Left lung (tissue), 4 donors: ENCODE measurements at regions not wholly inside any gene's neighbourhood (a gene's known extent, or its start where the extent isn't known, plus 50 kb on each side); places are given as distances from the start of the nearest gene placed in this dataset.
A peak's percentile ranks its signal among the peaks of the same experiment; 100 is the strongest.

Source experiments
- ATAC-seq: fragments of 200-7000 bp; cut with Tn5 transposase; one replicate; pipeline ENCODE4 v1.9.1; 2020; ENCODE audit warnings: moderate library complexity
- DNase-seq, 4 donors: peaks; one replicate each; pipeline ENCODE4 v3.0.0-alpha.2; 2013 to 2020
- H3K27ac ChIP-seq, 2 donors: fragments of 200-600 bp; sonication (generic) in 1 of 2; one replicate each; pipeline versions ENCODE4 v1.5.0 to v1.8.0; 2020 to 2021
- H3K27me3 ChIP-seq, 2 donors: fragments of 200-600 bp; sonication (generic) in 1 of 2; one replicate each; pipeline versions ENCODE4 v1.5.0 to v1.8.0; 2020 to 2021
- H3K36me3 ChIP-seq, 2 donors: fragments of 200-600 bp; sonication (generic) in 1 of 2; one replicate each; pipeline versions ENCODE4 v1.5.0 to v1.8.0; 2020 to 2021
- H3K4me1 ChIP-seq, 2 donors: fragments of 200-600 bp; one replicate each; pipeline ENCODE4 v1.8.0; 2021
- H3K4me3 ChIP-seq, 2 donors: fragments of 200-600 bp; sonication (generic) in 1 of 2; one replicate each; pipeline versions ENCODE4 v1.5.0 to v1.8.0; 2020 to 2021; ENCODE audit warnings: mild to moderate bottlenecking in 1 of 2
- H3K9me3 ChIP-seq, 2 donors: fragments of 200-600 bp; sonication (generic) in 1 of 2; one replicate each; pipeline versions ENCODE4 v1.5.0 to v1.8.0; 2020 to 2021
- CTCF ChIP-seq, 2 donors: fragments of 200-600 bp; sonication (generic) in 1 of 2; IDR thresholded peaks; one replicate each; pipeline versions ENCODE4 v1.5.0 to v1.8.0; 2021; ENCODE audit warnings: antibody characterized with exemption in 2 of 2
- intact Hi-C, 2 donors: fragments of 100-400 bp; cut with DNase I; formaldehyde crosslinking; loops; one replicate each; pipeline versions ENCODE4 v1.11.2 to v1.14.2; 2022
- donor health status: DM: no; HTN: yes; CAD: no.
- donor health status: DM: no; HTN: no; CAD: no.

GRCh38 chr4:41399231-41399630 is 138.7 kb upstream of the LIMCH1 start:
- no peak overlapping the region for H3K4me3 ChIP-seq
- peaks cover 0 to 3% of the 10 kb centered on the region in 2 donors for H3K4me1 ChIP-seq
- DNase-seq (no peak), ATAC-seq (no peak)
- no peaks in the 10 kb centered on the region for H3K9me3 ChIP-seq
- no peaks in the 10 kb centered on the region for H3K36me3 ChIP-seq
- intact Hi-C loops, result no loop called here
- no peak for TF ChIP-seq CTCF (IDR thresholded peaks at IDR 0.05)
- H3K27me3 ChIP-seq, result no peaks in the 10 kb centered on the region
- H3K27ac ChIP-seq, result no peak overlapping the region

- intact Hi-C loops, result no loop called here
- no peak for ATAC-seq
These were observed 137.7 kb upstream of the LIMCH1 start for GRCh38 chr4:41400296-41400695.

GRCh38 chr4:41405464-41406112 is 132.4 kb upstream of the LIMCH1 start:
- H3K36me3 ChIP-seq, result no peaks in the 10 kb centered on the region
- ATAC-seq (no peak), DNase-seq (no peak)
- H3K27me3 ChIP-seq, result no peaks in the 10 kb centered on the region
- intact Hi-C loops, result no loop called here
- H3K4me1 ChIP-seq, result peaks cover 0 to 13% of the 10 kb centered on the region in 2 donors
- H3K4me3 ChIP-seq, result no peak overlapping the region
- H3K9me3 ChIP-seq, result no peaks in the 10 kb centered on the region
- TF ChIP-seq CTCF (IDR thresholded peaks at IDR 0.05), result no peak
- H3K27ac ChIP-seq, result no peak overlapping the region

More at GRCh38 chr4:41400296-41400695, 137.7 kb upstream of the LIMCH1 start:
- no peaks in the 10 kb centered on the region for H3K36me3 ChIP-seq
- DNase-seq, result no peak
- H3K27me3 ChIP-seq, result no peaks in the 10 kb centered on the region
- H3K27ac ChIP-seq, result peak overlapping the region in 1 of 2 donors; percentile 26
- H3K4me3 ChIP-seq, result no peak overlapping the region
- peaks cover 0 to 3% of the 10 kb centered on the region in 2 donors for H3K4me1 ChIP-seq
- TF ChIP-seq CTCF (IDR thresholded peaks at IDR 0.05), result no peak
- no peaks in the 10 kb centered on the region for H3K9me3 ChIP-seq

- peaks cover 0 to 13% of the 10 kb centered on the region in 2 donors for H3K4me1 ChIP-seq
- H3K4me3 ChIP-seq, result no peak overlapping the region
- intact Hi-C loops, result no loop called here
- no peak overlapping the region for H3K27ac ChIP-seq
- H3K9me3 ChIP-seq, result no peaks in the 10 kb centered on the region
- no peaks in the 10 kb centered on the region for H3K27me3 ChIP-seq
- no peak for TF ChIP-seq CTCF (IDR thresholded peaks at IDR 0.05)
- ATAC-seq (peak; percentile 83), DNase-seq (no peak)
- no peaks in the 10 kb centered on the region for H3K36me3 ChIP-seq
These were observed 131.8 kb upstream of the LIMCH1 start for GRCh38 chr4:41406113-41406516.

GRCh38 chr4:41408150-41408549 is 129.8 kb upstream of the LIMCH1 start:
- H3K27me3 ChIP-seq, result no peaks in the 10 kb centered on the region
- H3K36me3 ChIP-seq, result no peaks in the 10 kb centered on the region
- intact Hi-C loops, result no loop called here
- H3K4me1 ChIP-seq, result peaks cover 0 to 13% of the 10 kb centered on the region in 2 donors
- no peak overlapping the region for H3K4me3 ChIP-seq
- TF ChIP-seq CTCF (IDR thresholded peaks at IDR 0.05), result no peak
- H3K27ac ChIP-seq, result no peak overlapping the region
- ATAC-seq (no peak), DNase-seq (no peak)
- H3K9me3 ChIP-seq, result no peaks in the 10 kb centered on the region
